Medulla oblongata (tissue), 1 donor: ENCODE measurements at regions not wholly inside any gene's neighbourhood (a gene's known extent, or its start where the extent isn't known, plus 50 kb on each side); places are given as distances from the start of the nearest gene placed in this dataset.
"Not testable (repeated sequence)": the region's sequence is repeated elsewhere in the genome, so short reads cannot be mapped to it uniquely, and the experiment has no call there.

Source experiments
- DNase-seq: peaks from one replicate; pipeline ENCODE4 v3.0.0-alpha.2; 2015; ENCODE audit errors: extremely low spot score

- DNase-seq = no peak
Observed at GRCh38 chr6:47180633-47181032, 129.1 kb downstream of the TNFRSF21 start.

GRCh38 chr6:47179286-47179685 is 130.4 kb downstream of the TNFRSF21 start:
- no peak for DNase-seq

DNA sequence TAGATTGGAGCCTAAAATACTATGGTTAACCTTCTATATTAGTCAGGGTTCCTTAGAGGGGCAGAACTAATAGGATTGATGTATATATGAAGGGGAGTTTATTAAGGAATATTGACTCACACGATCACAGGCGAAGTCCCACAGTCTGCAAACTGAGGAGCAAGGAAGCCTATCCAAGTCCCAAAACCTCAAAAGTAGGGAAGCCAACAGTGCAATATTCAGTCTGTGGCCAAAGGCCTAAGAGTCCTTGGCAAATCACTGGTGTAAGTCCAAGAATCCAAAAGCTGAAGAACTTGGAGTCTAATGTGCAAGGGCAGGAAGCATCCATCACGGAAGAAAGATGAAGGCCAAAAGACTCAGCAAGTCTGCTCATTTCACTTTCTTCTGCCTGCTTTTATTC is 133.5 kb upstream of the ADGRF1 start:
- DNase-seq = no peak

GRCh38 chr6:47174502-47175023 is 132.4 kb upstream of the ADGRF1 start:
- DNase-seq = no peak

DNA sequence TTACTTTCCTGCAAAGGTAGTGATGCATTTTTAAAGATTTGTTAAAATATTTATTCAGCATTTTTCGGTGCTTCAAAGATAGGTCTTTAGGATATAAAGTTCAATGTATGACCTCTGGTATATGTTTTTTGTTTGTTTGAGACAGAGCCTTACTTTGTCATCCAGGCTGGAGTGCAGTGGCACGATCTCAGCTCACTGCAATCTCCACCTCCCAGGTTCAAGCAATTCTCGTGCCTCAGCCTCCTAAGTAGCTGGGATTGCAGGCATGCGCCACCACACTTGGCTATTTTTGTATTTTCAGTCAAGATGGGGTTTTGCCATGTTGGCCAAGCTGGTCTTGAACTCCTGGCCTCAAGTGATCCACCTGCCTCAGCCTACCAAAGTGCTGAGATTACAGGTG is 131.9 kb upstream of the ADGRF1 start:
- not testable (repeated sequence) for DNase-seq

GRCh38 chr6:47173145-47173544 is 131.0 kb upstream of the ADGRF1 start:
- not testable (repeated sequence) for DNase-seq

DNA sequence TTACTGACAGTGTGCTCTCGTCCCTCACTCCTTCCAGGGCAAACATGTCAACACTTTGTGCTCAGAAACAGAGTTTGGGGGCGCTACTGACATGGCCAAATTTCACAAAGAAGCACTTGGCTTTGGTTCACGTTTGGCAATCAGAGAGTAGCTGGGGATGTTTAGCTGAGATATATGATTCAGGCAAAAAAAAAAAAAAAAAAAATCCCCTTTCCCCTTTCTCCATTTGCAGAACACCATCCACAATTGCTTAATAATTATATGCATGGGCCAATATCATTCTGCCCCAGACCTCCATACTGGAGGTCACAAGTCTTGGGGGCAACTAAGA is 128.4 kb upstream of the ADGRF1 start:
- DNase-seq = no peak

- DNase-seq = no peak
Observed at GRCh38 chr6:47169785-47170616, 127.9 kb upstream of the ADGRF1 start.

- DNase-seq = no peak
Observed at GRCh38 chr6:47168180-47168579, 126.0 kb upstream of the ADGRF1 start.

DNA sequence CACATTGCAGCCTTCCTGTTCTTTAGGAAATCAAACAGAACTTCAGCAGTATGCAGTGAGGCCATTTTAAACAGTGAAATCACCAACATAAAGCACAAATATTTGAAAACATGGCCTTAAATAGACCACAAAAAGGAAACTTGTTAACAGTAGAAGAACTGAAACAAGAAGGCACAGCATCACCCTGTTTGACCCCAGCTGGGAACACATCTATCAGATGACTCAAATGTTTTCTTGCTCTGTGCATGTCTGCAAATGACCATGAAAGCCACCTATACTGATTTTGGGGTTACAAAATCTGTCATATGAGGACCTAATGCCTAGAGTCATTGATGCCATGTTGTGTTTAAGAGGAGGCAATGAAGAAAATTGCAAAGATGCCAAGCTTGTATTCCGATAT is 123.8 kb upstream of the ADGRF1 start:
- peak; percentile 45 for DNase-seq

DNA sequence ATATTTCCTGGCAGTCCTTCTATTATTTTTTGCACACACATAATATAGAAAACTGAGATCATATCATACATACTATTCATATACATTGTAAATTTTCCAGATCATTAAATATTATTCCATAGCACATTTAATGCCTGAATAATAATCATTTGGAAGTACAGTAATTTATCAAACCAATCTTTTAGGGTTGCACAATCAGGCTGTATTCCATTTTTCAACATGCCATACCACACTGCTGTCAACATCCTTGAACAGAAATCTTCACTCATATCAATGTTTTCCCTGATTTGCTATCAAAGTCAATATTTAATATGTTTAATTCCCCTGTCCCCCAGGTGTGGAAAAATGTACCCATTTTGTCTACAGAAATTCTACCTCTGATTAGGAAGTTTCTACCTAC is 122.7 kb upstream of the ADGRF1 start:
- no peak for DNase-seq

GRCh38 chr6:47163536-47163935 is 121.4 kb upstream of the ADGRF1 start:
- no peak for DNase-seq

DNA sequence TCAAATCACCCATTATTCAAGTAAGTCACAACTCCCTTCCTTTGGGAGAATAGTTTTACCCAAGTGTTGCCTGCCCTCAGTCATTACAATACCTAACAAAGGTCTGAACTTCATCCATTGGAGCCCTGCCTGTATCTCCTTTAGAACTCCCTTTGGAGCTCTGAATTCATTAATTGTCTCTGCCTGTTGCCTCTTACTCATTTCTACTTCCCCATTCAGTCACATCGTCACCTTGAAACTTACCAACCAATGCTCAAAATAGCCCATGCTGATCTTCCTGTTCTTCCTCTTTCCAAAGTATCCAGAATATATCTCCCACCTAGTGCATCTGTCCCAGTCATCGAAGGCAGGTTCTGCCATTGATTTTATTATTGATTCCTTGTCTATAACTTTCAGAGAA is 120.7 kb upstream of the ADGRF1 start:
- peak; percentile 36 for DNase-seq

GRCh38 chr6:47162231-47162630 is 120.1 kb upstream of the ADGRF1 start:
- no peak for DNase-seq

DNA sequence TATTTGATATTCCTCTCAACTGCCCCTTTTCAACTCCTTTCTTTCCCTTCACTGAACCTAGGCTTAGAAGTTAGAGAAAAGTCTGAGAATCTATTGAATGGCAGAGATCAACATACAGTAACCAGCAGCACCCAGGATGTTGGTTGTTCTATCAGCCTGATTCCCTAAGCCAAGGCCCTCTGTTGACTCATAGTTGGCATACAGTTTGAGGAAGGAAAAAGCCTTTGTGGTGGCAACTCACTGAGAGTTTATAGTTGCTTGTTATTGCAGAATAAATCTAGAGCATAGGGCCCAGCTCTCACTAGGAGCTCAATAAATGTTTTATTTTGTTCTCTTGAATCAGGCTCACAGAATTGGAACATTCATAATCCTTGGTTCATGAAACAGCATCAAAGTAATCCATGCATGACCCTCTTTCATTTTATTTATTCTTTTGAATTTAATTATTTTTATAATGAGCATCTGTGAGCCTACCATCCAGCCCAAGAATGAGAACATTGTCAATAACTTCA is 119.1 kb upstream of the ADGRF1 start:
- peak; percentile 77 for DNase-seq

GRCh38 chr6:47160702-47161101 is 118.6 kb upstream of the ADGRF1 start:
- DNase-seq = no peak

- no peak for DNase-seq
Observed at GRCh38 chr6:47159763-47160162, 117.6 kb upstream of the ADGRF1 start.

DNA sequence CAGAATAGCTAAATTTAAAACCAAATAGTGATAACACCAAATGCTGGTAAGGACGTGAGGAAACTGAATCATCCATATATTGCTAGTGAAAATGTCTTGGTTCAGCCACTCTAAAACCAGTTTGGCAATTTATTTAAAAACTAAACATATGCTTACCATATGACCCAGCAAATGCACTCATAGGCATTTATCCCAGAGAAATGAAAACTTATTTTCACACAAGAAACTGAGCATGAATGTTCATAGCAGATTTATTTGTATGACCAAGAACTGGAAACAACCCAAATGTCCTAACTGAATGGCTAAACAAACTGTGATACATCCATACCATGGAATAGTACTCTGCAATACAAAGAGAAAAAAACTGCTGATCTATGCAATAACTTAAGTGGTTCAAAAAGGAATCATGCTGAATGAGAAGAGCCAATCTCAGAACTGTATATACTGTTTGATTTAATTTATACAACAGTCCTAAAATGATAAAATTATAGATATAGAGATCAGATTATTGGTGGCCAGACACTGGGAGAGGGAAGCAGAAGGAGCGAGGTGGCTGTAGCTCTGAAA is 115.6 kb upstream of the ADGRF1 start:
- DNase-seq = no peak

DNA sequence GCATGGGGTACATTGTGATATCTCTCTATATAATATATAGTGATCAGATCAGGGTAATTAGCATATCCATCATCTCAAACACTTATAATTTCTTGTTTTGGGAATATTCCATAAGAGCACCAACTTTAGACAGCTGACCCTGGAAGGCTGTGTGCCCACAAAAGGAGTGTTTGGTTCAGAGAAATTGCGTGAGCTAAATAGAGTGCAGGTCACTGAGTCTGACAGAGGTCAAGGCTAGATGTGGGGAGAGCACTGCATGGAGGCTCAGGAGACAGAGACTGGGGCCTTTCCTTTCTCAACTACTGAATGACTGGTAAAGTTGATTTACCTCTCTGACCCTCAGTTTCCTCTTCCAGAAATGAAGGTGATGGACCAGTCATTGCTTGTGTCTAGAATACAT is 114.9 kb upstream of the ADGRF1 start:
- DNase-seq = no peak

DNA sequence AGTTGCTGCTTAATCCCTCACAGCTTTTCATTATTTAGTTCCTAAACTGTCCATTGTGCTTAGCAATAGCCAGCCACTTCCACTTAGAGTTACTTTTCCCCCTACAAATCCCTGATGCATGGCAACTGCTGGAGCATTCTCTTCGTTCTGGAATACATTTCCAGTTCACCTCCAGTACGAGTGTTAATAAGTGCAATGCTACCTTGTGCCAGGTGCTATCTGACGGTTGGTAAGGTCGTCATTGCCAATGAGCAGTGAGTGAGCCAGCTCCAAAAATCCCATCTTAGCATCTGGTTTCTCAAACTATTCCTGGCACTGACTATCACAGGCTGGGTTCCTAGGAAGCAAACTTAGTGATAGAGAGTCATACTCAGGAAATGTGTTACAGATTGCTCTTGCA is 114.1 kb upstream of the ADGRF1 start:
- no peak for DNase-seq

DNA sequence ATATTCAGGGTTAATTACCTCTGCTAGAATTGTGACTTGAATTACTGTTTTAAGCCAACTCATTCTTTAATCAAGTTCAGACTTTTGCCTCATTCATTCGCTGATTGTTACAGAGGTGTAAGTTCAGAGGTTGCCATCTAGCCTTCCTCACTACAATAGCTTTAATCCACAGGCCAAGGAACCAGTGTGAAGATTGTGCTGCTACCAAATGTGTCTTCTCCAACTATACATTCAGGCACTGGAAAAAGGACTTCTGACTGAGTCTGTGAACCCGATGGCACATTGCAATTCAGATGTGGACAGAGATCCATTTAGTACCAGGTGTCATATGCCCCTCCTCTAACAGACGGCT is 111.2 kb upstream of the ADGRF1 start:
- no peak for DNase-seq

DNA sequence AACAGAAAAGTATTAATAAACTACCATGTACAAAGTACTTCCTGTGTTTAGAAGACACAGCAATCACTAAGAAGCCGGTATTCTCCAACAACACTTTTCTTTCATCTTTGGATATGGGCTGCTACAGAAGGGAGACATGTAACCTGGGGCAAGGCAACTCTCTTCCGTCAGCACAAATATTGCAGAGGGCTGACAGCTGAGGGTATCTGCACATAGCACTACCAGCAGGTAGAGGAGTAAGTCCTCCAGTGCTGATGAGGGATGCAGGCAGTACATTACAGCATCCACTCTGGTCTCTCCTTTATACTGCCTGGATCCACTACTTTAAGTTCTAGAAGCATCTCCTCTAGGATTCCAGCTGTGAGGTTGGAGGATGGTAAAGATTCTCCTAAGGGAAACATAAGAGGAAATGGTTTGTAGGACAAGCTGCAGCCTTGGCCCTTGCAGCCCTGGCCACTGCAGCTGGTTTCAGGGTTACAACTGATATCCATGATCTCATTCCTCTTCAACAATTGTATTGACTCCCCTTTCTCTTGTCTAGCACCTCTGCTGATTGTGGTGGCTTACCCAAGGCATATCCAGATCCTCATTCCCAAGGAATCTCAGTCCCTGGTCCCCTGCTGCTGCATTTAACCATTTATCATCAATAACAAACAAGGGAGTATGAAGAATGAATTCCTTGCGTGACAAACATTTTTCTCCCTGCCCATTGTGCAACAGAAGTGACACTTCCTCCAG is 110.7 kb upstream of the ADGRF1 start:
- no peak for DNase-seq
